ENCODE measurements at regions not wholly inside any gene's neighbourhood (a gene's known extent, or its start where the extent isn't known, plus 50 kb on each side); places are given as distances from the start of the nearest gene placed in this dataset.

DNA sequence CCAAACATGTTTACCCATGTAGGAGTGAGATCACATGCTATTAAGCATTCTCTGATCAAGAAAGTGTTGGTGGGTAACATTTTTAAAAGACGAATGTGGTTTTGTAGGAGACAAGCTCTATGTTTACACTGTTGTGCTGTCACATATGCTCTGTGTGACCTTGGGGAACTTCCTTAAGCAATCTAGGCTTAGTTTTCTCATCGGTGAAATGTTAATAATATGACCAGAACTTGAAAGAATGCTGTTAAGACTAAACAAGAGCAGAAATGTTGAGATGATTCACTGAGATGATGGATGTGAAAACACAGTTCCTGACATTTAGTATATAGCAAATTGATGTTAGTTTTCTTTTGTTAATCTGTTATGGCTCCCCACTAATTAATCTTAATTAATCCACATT, 860.9 kb upstream of the CNTNAP5 start:
- Histone ChIP-seq H3K9me3 (peaks cover 0 to 5% (median 0%) of the 10 kb centered on the region in 4 donors), H3K4me1 (no peaks in the 10 kb centered on the region), H3K27ac (no peak overlapping the region), H3K27me3 (no peaks in the 10 kb centered on the region), H3K4me3 (no peak overlapping the region), H3K36me3 (no peaks in the 10 kb centered on the region)
- TF ChIP-seq POLR2A (IDR thresholded peaks at IDR 0.05): no peak
- TF ChIP-seq, protein P1, sequence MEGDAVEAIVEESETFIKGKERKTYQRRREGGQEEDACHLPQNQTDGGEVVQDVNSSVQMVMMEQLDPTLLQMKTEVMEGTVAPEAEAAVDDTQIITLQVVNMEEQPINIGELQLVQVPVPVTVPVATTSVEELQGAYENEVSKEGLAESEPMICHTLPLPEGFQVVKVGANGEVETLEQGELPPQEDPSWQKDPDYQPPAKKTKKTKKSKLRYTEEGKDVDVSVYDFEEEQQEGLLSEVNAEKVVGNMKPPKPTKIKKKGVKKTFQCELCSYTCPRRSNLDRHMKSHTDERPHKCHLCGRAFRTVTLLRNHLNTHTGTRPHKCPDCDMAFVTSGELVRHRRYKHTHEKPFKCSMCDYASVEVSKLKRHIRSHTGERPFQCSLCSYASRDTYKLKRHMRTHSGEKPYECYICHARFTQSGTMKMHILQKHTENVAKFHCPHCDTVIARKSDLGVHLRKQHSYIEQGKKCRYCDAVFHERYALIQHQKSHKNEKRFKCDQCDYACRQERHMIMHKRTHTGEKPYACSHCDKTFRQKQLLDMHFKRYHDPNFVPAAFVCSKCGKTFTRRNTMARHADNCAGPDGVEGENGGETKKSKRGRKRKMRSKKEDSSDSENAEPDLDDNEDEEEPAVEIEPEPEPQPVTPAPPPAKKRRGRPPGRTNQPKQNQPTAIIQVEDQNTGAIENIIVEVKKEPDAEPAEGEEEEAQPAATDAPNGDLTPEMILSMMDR (IDR thresholded peaks at IDR 0.05): no peak
- DNase-seq: no peak

DNA sequence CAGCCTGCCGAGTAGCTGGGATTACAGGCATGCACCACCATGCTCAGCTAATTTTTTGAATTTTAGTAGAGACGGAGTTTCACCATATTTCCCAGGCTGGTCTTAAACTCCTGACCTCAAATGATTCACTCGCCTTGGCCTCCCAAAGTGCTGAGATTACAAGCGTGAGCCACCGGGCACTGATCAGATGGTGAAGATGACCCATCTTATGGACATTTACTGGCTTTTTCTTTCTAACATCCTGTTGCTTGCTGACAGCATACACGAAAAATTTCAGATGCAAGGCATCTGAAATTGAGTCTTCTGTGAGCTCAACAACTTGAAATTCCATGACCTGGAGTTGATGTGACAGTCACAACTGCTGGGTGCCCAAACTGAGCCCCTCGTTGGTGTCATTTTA, 859.5 kb upstream of the CNTNAP5 start:
- H3K4me1 ChIP-seq: no peaks in the 10 kb centered on the region
- no peaks in the 10 kb centered on the region for H3K27me3 ChIP-seq
- peaks cover 0 to 5% (median 0%) of the 10 kb centered on the region in 4 donors for H3K9me3 ChIP-seq
- no peak overlapping the region for H3K27ac ChIP-seq
- TF ChIP-seq, protein P1 (IDR thresholded peaks at IDR 0.05): no peak
- TF ChIP-seq POLR2A (IDR thresholded peaks at IDR 0.05): no peak
- no peak overlapping the region for H3K4me3 ChIP-seq
- DNase-seq: no peak
- H3K36me3 ChIP-seq: no peaks in the 10 kb centered on the region

DNA sequence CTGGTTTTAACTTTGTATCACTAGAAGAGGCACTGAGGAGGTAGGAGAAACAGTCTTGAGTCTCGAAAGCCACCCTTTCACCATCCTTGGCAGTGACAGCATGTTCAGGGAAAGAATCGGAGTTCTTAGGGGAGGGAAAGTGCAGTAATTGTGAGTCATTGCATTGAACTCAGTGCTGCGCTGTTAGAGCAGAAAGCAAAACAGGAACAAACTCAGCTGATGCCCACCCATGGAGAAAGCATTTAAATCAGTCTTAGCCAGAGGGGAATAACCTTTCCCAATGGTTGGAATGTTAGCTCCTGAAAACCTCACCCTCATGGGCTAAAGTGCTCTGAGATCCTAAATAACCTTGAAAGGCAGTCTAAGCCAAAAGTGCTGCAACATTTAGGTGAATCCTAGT, 845.6 kb upstream of the CNTNAP5 start:
- DNase-seq: no peak
- no peaks in the 10 kb centered on the region for H3K27me3 ChIP-seq
- peaks cover 0 to 6% (median 0%) of the 10 kb centered on the region in 4 donors for H3K9me3 ChIP-seq
- no peaks in the 10 kb centered on the region for H3K4me1 ChIP-seq
- TF ChIP-seq POLR2A (IDR thresholded peaks at IDR 0.05): no peak
- TF ChIP-seq, protein P1 (IDR thresholded peaks at IDR 0.05): no peak
- no peak overlapping the region for H3K4me3 ChIP-seq
- H3K36me3 ChIP-seq: no peaks in the 10 kb centered on the region
- H3K27ac ChIP-seq: no peak overlapping the region

DNA sequence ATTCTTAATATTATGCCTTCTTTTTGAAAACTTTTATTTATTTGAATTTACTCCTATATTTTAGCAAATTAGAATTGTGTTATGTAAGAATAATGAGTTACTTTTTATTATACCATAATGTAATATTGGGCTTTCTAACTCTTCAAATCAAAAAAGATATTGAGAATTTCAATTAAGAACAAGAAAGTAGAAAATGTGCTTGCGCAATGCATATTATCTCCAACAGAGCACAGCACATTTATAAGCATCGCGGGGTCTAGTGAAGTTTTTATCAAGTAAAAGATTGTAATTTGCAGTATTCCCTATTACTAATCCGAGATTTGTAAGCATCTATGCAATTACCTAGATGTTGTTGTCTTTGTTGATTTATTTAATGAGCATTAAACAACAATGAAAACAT, 829.1 kb upstream of the CNTNAP5 start:
- Histone ChIP-seq H3K4me3 (no peak overlapping the region), H3K27ac (no peak overlapping the region), H3K27me3 (no peaks in the 10 kb centered on the region), H3K4me1 (no peaks in the 10 kb centered on the region), H3K9me3 (no peaks in the 10 kb centered on the region), H3K36me3 (no peaks in the 10 kb centered on the region)
- no peak for TF ChIP-seq POLR2A (IDR thresholded peaks at IDR 0.05)
- TF ChIP-seq, protein P1 (IDR thresholded peaks at IDR 0.05): no peak
- no peak for DNase-seq

DNA sequence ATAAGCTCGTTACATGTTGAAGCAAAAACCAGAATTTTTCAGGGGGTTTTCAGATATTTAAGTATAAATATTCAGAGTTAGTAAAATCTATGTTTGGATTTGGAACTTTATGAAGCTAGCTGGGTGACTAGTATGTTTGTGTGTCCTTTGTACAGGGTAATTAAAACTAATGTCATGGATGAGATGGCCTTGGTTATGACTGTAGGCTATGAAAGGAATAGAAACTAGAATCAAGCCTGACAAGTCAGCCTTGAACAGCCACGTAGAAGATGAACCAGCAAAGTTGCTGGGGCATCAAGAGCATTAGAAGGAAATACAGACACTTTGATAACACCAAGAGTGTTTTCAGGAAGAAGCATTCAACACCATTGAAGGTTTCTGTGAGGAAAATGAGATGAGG, 825.1 kb upstream of the CNTNAP5 start:
- TF ChIP-seq POLR2A (IDR thresholded peaks at IDR 0.05): no peak
- TF ChIP-seq, protein P1 (IDR thresholded peaks at IDR 0.05): no peak
- no peaks in the 10 kb centered on the region for H3K36me3 ChIP-seq

DNA sequence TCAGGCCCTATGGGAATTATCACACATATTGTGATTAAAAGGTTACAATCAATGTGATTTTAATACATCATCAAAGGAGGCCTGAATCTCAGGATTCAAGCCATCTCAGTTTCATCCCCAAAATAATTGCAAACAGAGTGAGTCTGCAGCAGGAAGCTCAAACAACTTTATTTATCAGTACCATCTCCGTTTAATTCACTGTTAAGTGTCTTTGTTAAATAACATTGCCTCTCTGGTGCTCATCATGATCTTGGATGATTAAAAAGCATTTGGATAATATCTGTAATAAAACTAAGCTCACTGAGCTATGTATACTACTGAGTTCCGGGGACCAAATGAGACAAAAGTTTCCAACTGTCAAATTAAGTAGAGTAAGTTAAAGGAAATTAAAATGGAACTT, 817.8 kb upstream of the CNTNAP5 start:
- no peaks in the 10 kb centered on the region for H3K4me1 ChIP-seq
- TF ChIP-seq POLR2A (IDR thresholded peaks at IDR 0.05): no peak
- TF ChIP-seq, protein P1 (IDR thresholded peaks at IDR 0.05): no peak
- no peaks in the 10 kb centered on the region for H3K9me3 ChIP-seq
- H3K36me3 ChIP-seq: no peaks in the 10 kb centered on the region
- H3K27ac ChIP-seq: no peak overlapping the region
- no peak overlapping the region for H3K4me3 ChIP-seq
- H3K27me3 ChIP-seq: no peaks in the 10 kb centered on the region
- no peak for DNase-seq

More for the DNA sequence above, 825.1 kb upstream of the CNTNAP5 start:
- H3K4me1 ChIP-seq: no peaks in the 10 kb centered on the region
- H3K27me3 ChIP-seq: no peaks in the 10 kb centered on the region
- DNase-seq: no peak
- H3K9me3 ChIP-seq: no peaks in the 10 kb centered on the region
- no peak overlapping the region for H3K27ac ChIP-seq
- no peak overlapping the region for H3K4me3 ChIP-seq

Data from Peyer's patch (tissue), 4 donors.